GM21717 (cell line): ENCODE measurements at regions not wholly inside any gene's neighbourhood (a gene's known extent, or its start where the extent isn't known, plus 50 kb on each side); places are given as distances from the start of the nearest gene placed in this dataset.
"Not testable (repeated sequence)": the region's sequence is repeated elsewhere in the genome, so short reads cannot be mapped to it uniquely, and the experiment has no call there.

ENCODE experiments used
- ATAC-seq: cut with Tn5 transposase; IDR thresholded peaks from one replicate; pipeline ENCODE4 v1.9.1; 2021; ENCODE audit warnings: mild to moderate bottlenecking, moderate library complexity; ENCODE audit not compliant: unreplicated experiment

DNA sequence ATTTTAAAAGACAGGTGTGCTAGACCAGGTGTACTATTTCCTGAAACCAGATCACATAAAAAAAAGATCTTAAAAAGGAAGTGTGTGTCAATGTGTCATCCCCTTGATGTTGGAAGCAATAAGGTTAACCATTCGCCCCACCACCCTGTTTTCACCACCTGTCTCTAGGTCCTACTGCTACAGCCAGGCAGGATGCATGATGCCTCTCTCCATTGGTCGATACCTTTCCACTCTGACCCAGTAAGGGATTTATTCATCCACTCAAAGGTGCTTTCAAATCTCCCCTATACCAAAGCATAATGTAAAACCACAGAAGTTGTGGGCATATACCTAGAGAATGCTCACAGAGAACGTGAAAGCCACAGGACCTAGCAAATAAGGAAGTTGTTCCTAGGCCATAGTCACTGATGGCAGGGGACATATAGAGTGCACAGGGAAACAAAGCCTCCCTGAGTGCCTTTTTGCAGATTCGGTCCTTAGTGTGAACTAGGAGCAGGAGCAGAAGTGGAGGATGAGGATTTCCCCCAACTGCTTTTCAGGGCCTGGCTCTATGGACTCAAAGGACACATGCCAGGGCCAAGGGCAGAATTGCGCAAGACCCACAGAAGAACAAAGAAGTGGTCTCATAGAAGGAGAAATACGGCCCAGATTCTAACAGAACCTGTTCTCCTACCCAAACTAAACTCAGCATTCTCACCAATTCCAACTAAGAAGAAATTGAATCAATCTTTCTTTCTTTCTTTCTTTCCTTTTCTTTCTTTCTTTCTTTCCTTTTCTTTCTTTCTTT, 631.5 kb upstream of the NRP1 start:
- no peak for ATAC-seq

DNA sequence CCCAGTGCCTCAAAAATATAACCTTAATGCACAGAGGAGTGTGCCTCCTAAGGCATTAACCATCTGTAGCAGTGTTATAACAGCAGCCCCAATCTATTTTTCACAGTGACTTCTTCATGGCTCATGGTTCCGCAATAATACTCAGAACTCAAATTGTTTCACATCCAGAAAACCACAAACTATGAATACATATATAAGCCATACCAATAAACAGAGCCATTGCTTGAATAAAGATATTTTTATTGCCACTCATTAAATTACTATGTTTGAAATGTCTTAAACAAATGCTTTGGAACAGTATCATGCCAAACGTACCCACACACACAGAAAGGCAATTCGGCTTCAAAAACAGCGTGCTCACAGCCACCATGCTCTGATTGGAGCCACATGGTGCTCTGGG, 629.3 kb upstream of the NRP1 start:
- no peak for ATAC-seq

GRCh38 chr10:33956322-33956721, 621.9 kb upstream of the NRP1 start:
- ATAC-seq, result not testable (repeated sequence)

- ATAC-seq, result no peak
Measured at GRCh38 chr10:33955676-33956075, 621.2 kb upstream of the NRP1 start.

DNA sequence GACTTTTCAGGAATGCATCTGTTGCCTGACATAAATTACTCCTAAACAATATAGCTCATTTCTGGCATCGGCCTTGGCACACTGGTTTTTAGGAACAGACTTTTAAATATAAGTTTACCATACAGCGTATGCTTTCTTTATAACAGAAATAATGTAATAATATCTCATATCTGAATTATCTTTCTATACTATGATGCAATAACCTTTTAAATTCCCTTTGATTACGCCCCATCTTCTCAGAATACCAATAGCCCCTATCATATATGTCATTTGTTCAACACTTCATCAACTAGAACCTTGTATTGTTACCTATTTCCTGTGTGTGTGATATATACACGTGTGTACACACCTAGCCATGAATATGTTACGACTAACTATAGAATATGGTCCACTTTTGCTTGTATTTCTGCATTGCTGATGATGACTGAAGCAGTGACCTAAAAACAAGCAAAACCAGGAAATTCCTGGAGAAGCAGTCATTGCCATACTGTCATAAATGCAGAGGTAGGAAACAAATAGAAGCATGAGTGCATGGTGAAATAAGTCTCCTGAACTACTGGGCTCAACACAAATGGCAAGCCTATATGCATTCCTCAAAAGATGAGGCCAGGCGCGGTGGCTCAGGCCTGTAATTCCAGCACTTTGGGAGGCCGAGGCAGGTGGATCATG, 618.4 kb upstream of the NRP1 start:
- ATAC-seq, result no peak

DNA sequence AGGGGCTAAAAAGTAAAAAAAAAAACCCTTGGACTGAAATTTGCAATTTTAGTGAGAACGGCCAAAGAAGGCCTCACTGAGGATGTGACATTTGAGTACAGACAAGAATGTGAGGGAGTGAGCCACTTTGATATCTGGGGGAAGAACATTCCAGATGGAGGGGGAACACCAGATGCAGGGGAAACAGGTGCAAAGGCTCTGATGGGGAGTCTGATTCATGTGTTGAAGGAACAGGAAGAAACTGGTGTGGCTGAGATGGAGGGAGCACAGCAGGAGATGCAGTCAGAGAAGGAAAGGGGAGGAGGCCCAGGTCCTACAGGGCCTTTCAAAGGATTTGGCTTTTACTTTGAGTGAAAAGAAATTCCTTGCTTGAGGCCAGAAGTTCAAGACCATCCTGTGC, 615.7 kb upstream of the NRP1 start:
- no peak for ATAC-seq

- ATAC-seq, result no peak
Measured at GRCh38 chr10:33947544-33947943, 613.1 kb upstream of the NRP1 start.

GRCh38 chr10:33945051-33945450, 610.6 kb upstream of the NRP1 start:
- ATAC-seq, result no peak

DNA sequence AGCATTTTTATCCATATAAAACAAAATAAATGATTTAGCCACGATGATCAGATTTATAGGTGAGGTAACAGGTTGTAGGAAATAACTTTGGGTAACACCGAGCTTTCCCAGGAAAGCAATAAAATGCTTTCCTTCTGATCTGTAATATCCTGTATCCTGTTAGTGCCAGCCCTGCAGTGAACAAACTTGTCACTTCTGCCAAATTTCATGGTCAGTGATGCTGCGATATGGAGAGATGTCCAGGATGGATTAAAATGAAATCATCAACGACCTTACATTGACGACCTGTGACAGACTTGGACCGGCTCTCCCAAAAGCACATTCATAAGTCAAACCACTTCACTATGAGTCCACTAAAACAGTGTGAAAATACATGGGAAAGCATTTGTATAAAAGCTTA, 608.0 kb upstream of the NRP1 start:
- ATAC-seq, result no peak

DNA sequence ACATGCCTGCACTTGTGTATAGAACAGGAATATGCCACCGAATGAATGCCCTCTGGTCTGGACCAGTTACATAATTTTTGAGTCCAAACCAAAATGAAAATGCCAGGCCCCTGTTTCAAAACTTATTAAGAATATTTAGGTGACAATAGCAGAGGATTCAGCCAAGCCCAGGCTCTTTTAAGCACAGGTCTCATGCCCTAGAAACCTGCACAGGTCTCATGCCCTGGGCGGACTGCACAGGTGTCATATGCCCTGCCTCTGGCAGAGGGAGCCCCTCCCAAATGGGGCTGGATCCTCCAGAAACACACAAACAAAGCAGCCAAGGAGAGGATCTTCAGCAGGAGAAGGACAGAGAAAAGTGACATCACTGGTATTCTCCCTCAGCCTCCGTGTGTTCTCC, 605.4 kb upstream of the NRP1 start:
- no peak for ATAC-seq

- ATAC-seq, result no peak
Measured at GRCh38 chr10:33939410-33939809, 604.9 kb upstream of the NRP1 start.

GRCh38 chr10:33938001-33938400, 603.5 kb upstream of the NRP1 start:
- ATAC-seq, result no peak

DNA sequence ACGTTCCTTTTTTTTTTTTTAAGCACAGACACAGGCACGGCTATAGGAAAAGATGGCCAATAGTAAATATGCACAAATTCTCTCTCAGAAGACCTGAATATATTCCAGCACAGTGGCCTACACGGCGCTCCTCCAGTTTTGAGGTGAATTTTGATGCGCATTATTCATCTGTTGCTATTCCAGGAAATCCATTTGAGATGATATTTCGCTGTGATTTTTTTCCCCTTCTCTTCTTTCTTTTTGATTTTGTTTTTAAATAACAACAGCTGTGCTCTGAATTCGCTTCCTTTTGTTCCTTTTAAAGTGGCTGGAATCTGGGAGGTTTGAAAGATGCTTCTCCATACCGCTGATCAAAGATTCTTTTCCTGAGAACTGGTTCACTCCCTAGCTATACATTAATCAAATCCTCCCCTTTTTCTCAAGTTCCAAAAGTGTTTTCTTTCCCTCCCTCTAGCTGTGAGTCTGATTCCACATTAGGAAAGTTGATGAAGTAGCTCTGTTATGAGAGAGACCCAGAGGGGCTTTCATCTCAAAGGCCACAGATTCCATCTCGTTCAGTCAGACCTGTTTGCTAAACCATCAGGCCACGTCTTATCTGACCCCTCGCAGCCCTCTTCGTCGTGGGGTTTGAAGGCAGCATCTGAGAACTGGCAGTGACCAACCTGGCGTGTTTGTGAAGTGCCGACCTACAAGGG, 602.7 kb upstream of the NRP1 start:
- ATAC-seq, result no peak

DNA sequence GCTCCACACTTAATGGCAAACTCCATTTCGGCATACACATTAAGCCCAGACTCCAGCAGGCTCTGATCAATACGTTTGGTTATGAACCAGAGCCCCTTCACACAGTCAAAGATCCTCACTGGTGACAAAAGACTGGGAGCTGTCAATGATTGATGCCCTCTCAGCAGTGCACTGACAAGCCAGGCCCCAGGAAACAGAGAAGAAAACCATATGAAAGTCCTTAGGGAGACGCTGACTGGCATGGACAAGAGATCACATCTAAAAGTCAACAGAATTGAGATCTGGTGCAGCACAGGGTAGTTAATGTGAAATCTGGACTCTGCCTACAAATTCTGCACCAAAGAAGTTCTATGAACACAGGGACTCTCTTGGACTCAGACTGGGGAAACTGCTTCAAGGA, 600.9 kb upstream of the NRP1 start:
- ATAC-seq, result no peak

GRCh38 chr10:33930079-33930478, 595.6 kb upstream of the NRP1 start:
- no peak for ATAC-seq

GRCh38 chr10:33927347-33927746, 592.9 kb upstream of the NRP1 start:
- ATAC-seq, result no peak

- ATAC-seq, result no peak
Measured at GRCh38 chr10:33921970-33922605, 587.6 kb upstream of the NRP1 start.

DNA sequence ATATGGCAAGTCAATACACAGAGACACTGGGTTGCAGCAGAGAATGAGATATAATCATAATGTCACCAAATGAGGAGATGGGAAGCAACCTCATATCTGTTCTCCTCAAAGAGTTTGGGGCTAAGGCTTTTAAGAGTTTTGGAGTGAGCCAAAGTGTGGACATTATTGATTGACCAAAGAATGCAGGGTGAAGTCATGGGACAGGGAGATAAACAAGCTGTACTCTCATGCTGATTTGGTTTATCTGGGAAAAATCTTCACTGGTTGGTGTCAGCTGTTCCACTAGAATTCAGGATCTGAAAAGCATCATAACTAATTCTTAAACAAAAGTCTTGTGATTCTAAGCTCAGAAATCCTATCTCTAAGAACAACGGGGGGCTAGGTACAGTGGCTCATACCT, 585.9 kb upstream of the NRP1 start:
- ATAC-seq, result no peak

GRCh38 chr10:33919244-33919643, 584.8 kb upstream of the NRP1 start:
- no peak for ATAC-seq

DNA sequence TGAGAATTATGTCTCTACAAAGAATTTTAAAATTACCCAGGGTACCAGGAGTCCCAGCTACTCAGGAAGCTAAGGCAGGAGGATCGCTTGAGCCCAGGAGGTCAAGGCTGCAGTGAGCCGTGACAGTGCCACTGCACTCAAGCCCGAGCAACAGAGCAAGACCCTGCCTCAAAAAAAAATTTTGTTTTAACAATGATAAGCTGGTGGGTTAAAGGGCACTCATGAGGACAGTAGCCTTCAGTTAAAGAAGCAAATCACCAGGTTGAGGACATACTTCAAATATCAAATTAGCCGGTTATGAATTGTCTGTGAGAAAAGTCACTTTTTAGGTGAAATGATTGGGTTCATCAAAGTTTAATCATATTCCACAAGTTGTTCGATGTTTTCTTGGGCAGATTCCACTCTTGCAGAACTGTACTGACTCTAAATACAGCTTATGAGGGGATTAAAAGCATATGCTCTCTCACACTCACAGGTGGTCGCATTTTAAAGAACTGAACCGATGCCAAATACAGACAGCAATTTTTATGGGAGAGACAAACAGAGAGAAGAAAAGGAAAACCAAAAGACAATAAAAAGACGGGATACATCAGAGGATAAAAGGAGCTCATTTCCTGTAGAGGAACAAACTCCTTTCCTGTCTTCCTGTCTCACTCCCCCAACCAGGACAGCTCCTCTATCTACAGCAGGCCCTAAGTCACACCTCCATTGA, 582.8 kb upstream of the NRP1 start:
- no peak for ATAC-seq

- no peak for ATAC-seq
Measured at GRCh38 chr10:33914746-33915145, 580.3 kb upstream of the NRP1 start.
